ENCODE measurements at regions not wholly inside any gene's neighbourhood (a gene's known extent, or its start where the extent isn't known, plus 50 kb on each side); places are given as distances from the start of the nearest gene placed in this dataset.

- intact Hi-C loops (cut with micrococcal nuclease; ENCODE audit: unreplicated experiment) (no loop called here), in situ Hi-C loops (cut with MboI) (no loop called here)
- SMC1A ChIA-PET (ENCODE audit: uncharacterized antibody, unreplicated experiment) = no interaction called here
- Histone ChIP-seq H3K4me1 (ENCODE audit: control insufficient read depth, insufficient read depth, low read length) (no peaks in the 10 kb centered on the region), H3K36me3 (ENCODE audit: control insufficient read depth in 2 of 2, insufficient read depth in 2 of 2, low read length in 1 of 2) (no peaks in the 10 kb centered on the region), H3K27me3 (replicated peaks in 1 of 2; ENCODE audit: control insufficient read depth in 2 of 2, insufficient read depth in 2 of 2, low read length in 1 of 2) (no peaks in the 10 kb centered on the region; a peak in 1 of 4 replicates), H3K4me3 (no peak overlapping the region), H3K9ac (ENCODE audit: control insufficient read depth, insufficient read depth, low read length) (no peak overlapping the region), H3K9me3 (replicated peaks; ENCODE audit: control insufficient read depth, insufficient read depth, low read length) (no peaks in the 10 kb centered on the region), H4K20me1 (ENCODE audit: control insufficient read depth, insufficient read depth) (no peaks in the 10 kb centered on the region), H3K27ac (ENCODE audit: control insufficient read depth, insufficient read depth) (no peak overlapping the region), H3K79me2 (ENCODE audit: control insufficient read depth, insufficient read depth, low read length) (no peaks in the 10 kb centered on the region), H3K4me2 (ENCODE audit: control insufficient read depth, insufficient read depth) (no peak overlapping the region), H2AFZ (ENCODE audit: control insufficient read depth, low read depth, low read length) (no peak overlapping the region)
- no peak for ATAC-seq
- BruUV-seq (replicated peaks) = no TSS peak
- TF ChIP-seq ZBED1 (IDR thresholded peaks at IDR 0.05; ENCODE audit: borderline replicate concordance) = no peak
- TF ChIP-seq NBN (IDR thresholded peaks at IDR 0.05) = no peak
- no peak for TF ChIP-seq SUZ12 (IDR thresholded peaks at IDR 0.05; ENCODE audit: unreplicated experiment)
- no peak for TF ChIP-seq RBBP5 (conservative IDR thresholded peaks at IDR 0.05)
- no peak for TF ChIP-seq YBX1 (IDR thresholded peaks at IDR 0.05)
- no peak for TF ChIP-seq BACH1 (IDR thresholded peaks at IDR 0.05; ENCODE audit: borderline replicate concordance)
- no peak for TF ChIP-seq E4F1 (IDR thresholded peaks at IDR 0.05; ENCODE audit: borderline replicate concordance, partially characterized antibody)
- TF ChIP-seq BRCA1 (IDR thresholded peaks at IDR 0.05; ENCODE audit: low read depth, low read length) = no peak
- TF ChIP-seq SMARCA5 (IDR thresholded peaks at IDR 0.05) = no peak
- no peak for TF ChIP-seq BCL3 (IDR thresholded peaks at IDR 0.05; ENCODE audit: borderline replicate concordance, insufficient read depth, low read depth, low read length, poor library complexity, severe bottlenecking)
- no peak for TF ChIP-seq PBX3 (IDR thresholded peaks at IDR 0.05; ENCODE audit: insufficient replicate concordance, low read depth, low read length)
- no peak for TF ChIP-seq NFIC (IDR thresholded peaks at IDR 0.05; ENCODE audit: low read depth, low read length)
- no peak for TF ChIP-seq NRF1 (conservative IDR thresholded peaks at IDR 0.05; ENCODE audit: low read depth, low read length)
- TF ChIP-seq SPI1 (IDR thresholded peaks at IDR 0.05; ENCODE audit: borderline replicate concordance, insufficient read depth, low read depth, low read length) = no peak
- no peak for TF ChIP-seq KLF5 (IDR thresholded peaks at IDR 0.05; ENCODE audit: partially characterized antibody)
- no peak for TF ChIP-seq EGR1 (IDR thresholded peaks at IDR 0.05; ENCODE audit: borderline replicate concordance in 1 of 2, low read depth in 2 of 2, low read length in 2 of 2)
- TF ChIP-seq RAD21 (IDR thresholded peaks at IDR 0.05; ENCODE audit: insufficient read depth, low read depth, low read length) = no peak
- no peak for DNase-seq (ENCODE audit: low read depth, low spot score)
- CTCF ChIA-PET = no interaction called here
- WGBS (ENCODE audit: insufficient coverage, insufficient replicate concordance, low lambda C conversion rate, missing lambda C conversion rate) = 13% methylated on average over 1 of the region's 1 CpG
- POLR2A ChIA-PET = no interaction called here
- no peak for FAIRE-seq
- RAD21 ChIA-PET (ENCODE audit: unreplicated experiment) = no interaction called here
Measured at GRCh38 chr2:223383315-223383714, 218.8 kb downstream of the SCG2 start.

Measured in GM12878 (cell line).